ENCODE measurements at regions not wholly inside any gene's neighbourhood (a gene's known extent, or its start where the extent isn't known, plus 50 kb on each side); places are given as distances from the start of the nearest gene placed in this dataset.

GRCh38 chr18:75801178-75801577, 373.7 kb upstream of the SMIM21 start:
- Histone ChIP-seq H3K4me1 (no peaks in the 10 kb centered on the region), H3K27me3 (no peaks in the 10 kb centered on the region), H3K4me3 (no peak overlapping the region), H3K36me3 (ENCODE audit: low read depth, missing control alignments) (no peaks in the 10 kb centered on the region), H3K27ac (no peak overlapping the region), H3K9me3 (no peaks in the 10 kb centered on the region)
- 64 to 81% methylated on average over 12 of the region's 12 CpGs for WGBS, 2 donors
- intact Hi-C loops (cut with DNase I; ENCODE audit: low total_unique reads): no loop called here
- no peak for TF ChIP-seq POLR2A (IDR thresholded peaks at IDR 0.05)
- TF ChIP-seq, protein P1, sequence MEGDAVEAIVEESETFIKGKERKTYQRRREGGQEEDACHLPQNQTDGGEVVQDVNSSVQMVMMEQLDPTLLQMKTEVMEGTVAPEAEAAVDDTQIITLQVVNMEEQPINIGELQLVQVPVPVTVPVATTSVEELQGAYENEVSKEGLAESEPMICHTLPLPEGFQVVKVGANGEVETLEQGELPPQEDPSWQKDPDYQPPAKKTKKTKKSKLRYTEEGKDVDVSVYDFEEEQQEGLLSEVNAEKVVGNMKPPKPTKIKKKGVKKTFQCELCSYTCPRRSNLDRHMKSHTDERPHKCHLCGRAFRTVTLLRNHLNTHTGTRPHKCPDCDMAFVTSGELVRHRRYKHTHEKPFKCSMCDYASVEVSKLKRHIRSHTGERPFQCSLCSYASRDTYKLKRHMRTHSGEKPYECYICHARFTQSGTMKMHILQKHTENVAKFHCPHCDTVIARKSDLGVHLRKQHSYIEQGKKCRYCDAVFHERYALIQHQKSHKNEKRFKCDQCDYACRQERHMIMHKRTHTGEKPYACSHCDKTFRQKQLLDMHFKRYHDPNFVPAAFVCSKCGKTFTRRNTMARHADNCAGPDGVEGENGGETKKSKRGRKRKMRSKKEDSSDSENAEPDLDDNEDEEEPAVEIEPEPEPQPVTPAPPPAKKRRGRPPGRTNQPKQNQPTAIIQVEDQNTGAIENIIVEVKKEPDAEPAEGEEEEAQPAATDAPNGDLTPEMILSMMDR (IDR thresholded peaks at IDR 0.05): no peak
- no peak for DNase-seq

- H3K27me3 ChIP-seq: no peaks in the 10 kb centered on the region
- H3K36me3 ChIP-seq (ENCODE audit: low read depth, missing control alignments): no peaks in the 10 kb centered on the region
- intact Hi-C loops (cut with DNase I; ENCODE audit: low total_unique reads): no loop called here
- H3K4me1 ChIP-seq: no peaks in the 10 kb centered on the region
- H3K27ac ChIP-seq: no peak overlapping the region
- no peak for TF ChIP-seq POLR2A (IDR thresholded peaks at IDR 0.05)
- TF ChIP-seq, protein P1 (IDR thresholded peaks at IDR 0.05): no peak
- no peaks in the 10 kb centered on the region for H3K9me3 ChIP-seq
- no peak for DNase-seq
- 58 to 74% methylated on average over 6 of the region's 6 CpGs for WGBS, 2 donors
- H3K4me3 ChIP-seq: no peak overlapping the region
Observed at GRCh38 chr18:75800331-75800648, 372.8 kb upstream of the SMIM21 start.

GRCh38 chr18:75799449-75800330, 372.2 kb upstream of the SMIM21 start:
- Histone ChIP-seq H3K4me1 (no peaks in the 10 kb centered on the region), H3K27ac (no peak overlapping the region), H3K4me3 (no peak overlapping the region), H3K9me3 (no peaks in the 10 kb centered on the region), H3K36me3 (ENCODE audit: low read depth, missing control alignments) (no peaks in the 10 kb centered on the region), H3K27me3 (no peaks in the 10 kb centered on the region)
- no peak for DNase-seq
- 76 to 78% methylated on average over 10 of the region's 10 CpGs for WGBS, 2 donors
- TF ChIP-seq, protein P1 (IDR thresholded peaks at IDR 0.05): no peak
- TF ChIP-seq POLR2A (IDR thresholded peaks at IDR 0.05): no peak
- intact Hi-C loops (cut with DNase I; ENCODE audit: low total_unique reads): no loop called here

- H3K9me3 ChIP-seq: no peaks in the 10 kb centered on the region
- 82 to 85% methylated on average over 1 of the region's 1 CpG for WGBS, 2 donors
- H3K27me3 ChIP-seq: no peaks in the 10 kb centered on the region
- intact Hi-C loops (cut with DNase I; ENCODE audit: low total_unique reads): no loop called here
- H3K36me3 ChIP-seq (ENCODE audit: low read depth, missing control alignments): no peaks in the 10 kb centered on the region
- H3K27ac ChIP-seq: no peak overlapping the region
- no peaks in the 10 kb centered on the region for H3K4me1 ChIP-seq
- no peak for TF ChIP-seq POLR2A (IDR thresholded peaks at IDR 0.05)
- TF ChIP-seq, protein P1 (IDR thresholded peaks at IDR 0.05): no peak
- DNase-seq: no peak
- H3K4me3 ChIP-seq: no peak overlapping the region
Observed at GRCh38 chr18:75797046-75797445, 369.5 kb upstream of the SMIM21 start.

- Histone ChIP-seq H3K27ac (no peak overlapping the region), H3K27me3 (no peaks in the 10 kb centered on the region), H3K36me3 (ENCODE audit: low read depth, missing control alignments) (no peaks in the 10 kb centered on the region), H3K9me3 (no peaks in the 10 kb centered on the region), H3K4me3 (no peak overlapping the region), H3K4me1 (no peaks in the 10 kb centered on the region)
- DNase-seq: no peak
- 70 to 83% methylated on average over 2 of the region's 2 CpGs for WGBS, 2 donors
- TF ChIP-seq, protein P1 (IDR thresholded peaks at IDR 0.05): no peak
- no peak for TF ChIP-seq POLR2A (IDR thresholded peaks at IDR 0.05)
- intact Hi-C loops (cut with DNase I; ENCODE audit: low total_unique reads): no loop called here
Observed at GRCh38 chr18:75790796-75791195, 363.3 kb upstream of the SMIM21 start.
